Spleen (tissue), 11 donors: ENCODE measurements at regions not wholly inside any gene's neighbourhood (a gene's known extent, or its start where the extent isn't known, plus 50 kb on each side); places are given as distances from the start of the nearest gene placed in this dataset.

Experiments
- DNase-seq: peaks from one replicate; pipeline ENCODE4 v3.0.0-alpha.2; 2020
- H3K27ac ChIP-seq, 8 donors: fragments of 200-600 bp; sonication (generic) in 7 of 8; 1 replicate in 4 of 8; 2 replicates in 4 of 8; pipeline versions ENCODE4 v1.5.0 to v1.8.0; 2016 to 2021; ENCODE audit warnings: inconsistent platforms in 4 of 8, mild to moderate bottlenecking in 4 of 8, moderate library complexity in 1 of 8
- H3K27me3 ChIP-seq, 7 donors: fragments of 200-600 bp; sonication (generic) in 6 of 7; replicated peaks in 1 of 7; 1 replicate in 4 of 7; 2 replicates in 3 of 7; pipeline versions ENCODE4 v1.5.0 to v1.8.0; 2016 to 2021; ENCODE audit warnings: inconsistent platforms in 3 of 7, mild to moderate bottlenecking in 1 of 7
- H3K36me3 ChIP-seq, 6 donors: fragments of 200-600 bp; sonication (generic) in 5 of 6; 1 replicate in 4 of 6; 2 replicates in 2 of 6; pipeline versions ENCODE4 v1.5.0 to v1.8.0; 2016 to 2021; ENCODE audit warnings: inconsistent platforms in 2 of 6
- H3K4me1 ChIP-seq, 6 donors: fragments of 200-600 bp; sonication (generic) in 5 of 6; 1 replicate in 3 of 6; 2 replicates in 3 of 6; pipeline versions ENCODE4 v1.5.0 to v1.8.0; 2016 to 2021; ENCODE audit warnings: inconsistent platforms in 3 of 6
- H3K4me3 ChIP-seq, 8 donors: fragments of 200-600 bp; sonication (generic) in 7 of 8; 1 replicate in 4 of 8; 2 replicates in 4 of 8; pipeline versions ENCODE4 v1.5.0 to v1.8.0; 2016 to 2021; ENCODE audit warnings: inconsistent platforms in 4 of 8, mild to moderate bottlenecking in 4 of 8, moderate library complexity in 2 of 8
- H3K9me3 ChIP-seq, 8 donors: fragments of 200-600 bp; sonication (generic) in 7 of 8; 1 replicate in 4 of 8; 2 replicates in 4 of 8; pipeline versions ENCODE4 v1.5.0 to v1.8.0; 2016 to 2021; ENCODE audit warnings: inconsistent platforms in 4 of 8
- CTCF ChIP-seq, 11 experiments: fragments of 200-600 bp in 7 of 11; fragments of 450-650 bp in 4 of 11; sonication (generic) in 4 of 11; IDR thresholded peaks in 8 of 11; conservative IDR thresholded peaks in 3 of 11; 1 replicate in 7 of 11; 2 replicates in 4 of 11; pipeline versions ENCODE4 v1.4.0 to v1.8.0; 2016 to 2021; ENCODE audit warnings: antibody characterized with exemption in 11 of 11, inconsistent platforms in 4 of 11, mild to moderate bottlenecking in 1 of 11
- POLR2A ChIP-seq, 3 donors: fragments of 450-650 bp; IDR thresholded peaks; one replicate each; pipeline ENCODE4 v1.5.1; 2017; ENCODE audit warnings: antibody characterized with exemption in 3 of 3, mild to moderate bottlenecking in 1 of 3
- POLR2AphosphoS5 ChIP-seq, 3 donors: sonication (generic); formaldehyde crosslinking; IDR thresholded peaks; one replicate each; pipeline ENCODE4 v1.5.1; 2017; ENCODE audit warnings: antibody characterized with exemption in 3 of 3
- WGBS, 5 donors: extraction: QIAGEN DNeasy Blood & Tissue Kit in 3 of 5; methylation state at CpG; one replicate each; pipeline versions ENCODE4 v1.1.5 to v1.1.7; 2013 to 2018; 5-methylcytosine and 5-hydroxymethylcytosine counted together
- intact Hi-C: fragments of 100-400 bp; cut with DNase I; formaldehyde crosslinking; loops from one replicate; pipeline ENCODE4 v1.15.0; 2023; ENCODE audit warnings: low total_unique reads
- donor health status: healthy with polysubstance abuse.
- donor health status: DM: no; HTN: no; CAD: no; lungs with moderate emphysema.
- donor health status: DM: no; HTN: no; CAD: no.
- donor health status: Bipolar disorder and iron deficiency.
- donor health status: healthy.
- donor health status: DM: no; HTN: no; CAD: no.
- donor health status: DM: yes; HTN: yes; CAD: no.

GRCh38 chr9:95725045-95725444 lies 150.4 kb upstream of the ERCC6L2 start:
- peaks cover 0 to 19% (median 13%) of the 10 kb centered on the region in 6 donors for H3K4me1 ChIP-seq
- intact Hi-C loops = no loop called here
- H3K4me3 ChIP-seq = no peak overlapping the region
- no peaks in the 10 kb centered on the region for H3K36me3 ChIP-seq
- no peaks in the 10 kb centered on the region for H3K27me3 ChIP-seq
- H3K9me3 ChIP-seq = peaks cover 0 to 13% (median 1%) of the 10 kb centered on the region in 8 donors
- DNase-seq = no peak
- 35 to 58% (median 44%) methylated on average over 4 of the region's 4 CpGs for WGBS, 5 donors
- TF ChIP-seq CTCF (IDR thresholded peaks at IDR 0.05 in 8 of 11, conservative IDR thresholded peaks at IDR 0.05 in 3 of 11) (no peak), POLR2A (IDR thresholded peaks at IDR 0.05) (no peak), POLR2AphosphoS5 (IDR thresholded peaks at IDR 0.05) (no peak)
- H3K27ac ChIP-seq = peak overlapping the region in 3 of 8 donors; percentile 49 to 61 (median 54)

- intact Hi-C loops = no loop called here
These were observed 151.1 kb upstream of the ERCC6L2 start for GRCh38 chr9:95724253-95724991.

GRCh38 chr9:95722141-95722540 lies 153.3 kb upstream of the ERCC6L2 start:
- Histone ChIP-seq H3K9me3 (peaks cover 0 to 8% (median 0%) of the 10 kb centered on the region in 8 donors), H3K4me1 (peaks cover 0 to 19% (median 13%) of the 10 kb centered on the region in 6 donors), H3K27me3 (no peaks in the 10 kb centered on the region), H3K4me3 (no peak overlapping the region), H3K27ac (no peak overlapping the region), H3K36me3 (no peaks in the 10 kb centered on the region)
- TF ChIP-seq POLR2AphosphoS5 (IDR thresholded peaks at IDR 0.05) (no peak), POLR2A (IDR thresholded peaks at IDR 0.05) (no peak), CTCF (IDR thresholded peaks at IDR 0.05 in 8 of 11, conservative IDR thresholded peaks at IDR 0.05 in 3 of 11) (no peak)
- intact Hi-C loops = no loop called here
- DNase-seq = no peak
- WGBS, 5 donors = 74 to 84% (median 79%) methylated on average over 4 of the region's 4 CpGs

More at GRCh38 chr9:95724253-95724991, 151.1 kb upstream of the ERCC6L2 start:
- Histone ChIP-seq H3K4me3 (no peak overlapping the region), H3K36me3 (no peaks in the 10 kb centered on the region), H3K4me1 (peaks cover 0 to 19% (median 13%) of the 10 kb centered on the region in 6 donors), H3K9me3 (peaks cover 0 to 8% (median 0%) of the 10 kb centered on the region in 8 donors), H3K27ac (peak overlapping the region in 3 of 8 donors; percentile 49 to 61 (median 54)), H3K27me3 (no peaks in the 10 kb centered on the region)
- TF ChIP-seq POLR2AphosphoS5 (IDR thresholded peaks at IDR 0.05) (peak in 1 of 3 donors; percentile 54), CTCF (IDR thresholded peaks at IDR 0.05 in 8 of 11, conservative IDR thresholded peaks at IDR 0.05 in 3 of 11) (no peak), POLR2A (IDR thresholded peaks at IDR 0.05) (no peak)
- no peak for DNase-seq
- 36 to 42% (median 39%) methylated on average over 7 of the region's 7 CpGs for WGBS, 5 donors

- no peak for DNase-seq
- Histone ChIP-seq H3K27ac (no peak overlapping the region), H3K36me3 (no peaks in the 10 kb centered on the region), H3K27me3 (no peaks in the 10 kb centered on the region), H3K9me3 (peaks cover 0 to 11% (median under 1%) of the 10 kb centered on the region in 8 donors), H3K4me3 (no peak overlapping the region), H3K4me1 (peaks cover 0 to 19% (median 12%) of the 10 kb centered on the region in 6 donors)
- TF ChIP-seq POLR2AphosphoS5 (IDR thresholded peaks at IDR 0.05) (no peak), CTCF (IDR thresholded peaks at IDR 0.05 in 8 of 11, conservative IDR thresholded peaks at IDR 0.05 in 3 of 11) (no peak), POLR2A (IDR thresholded peaks at IDR 0.05) (no peak)
- intact Hi-C loops = no loop called here
- WGBS, 5 donors = 83 to 96% (median 90%) methylated on average over 5 of the region's 5 CpGs
These were observed 154.4 kb upstream of the ERCC6L2 start for GRCh38 chr9:95721061-95721531.
